GM21786 (cell line): ENCODE measurements at regions not wholly inside any gene's neighbourhood (a gene's known extent, or its start where the extent isn't known, plus 50 kb on each side); places are given as distances from the start of the nearest gene placed in this dataset.
"Not testable (repeated sequence)": the region's sequence is repeated elsewhere in the genome, so short reads cannot be mapped to it uniquely, and the experiment has no call there.

ENCODE experiments used
- ATAC-seq: cut with Tn5 transposase; IDR thresholded peaks from one replicate; pipeline ENCODE4 v1.9.1; 2021; ENCODE audit not compliant: unreplicated experiment

DNA sequence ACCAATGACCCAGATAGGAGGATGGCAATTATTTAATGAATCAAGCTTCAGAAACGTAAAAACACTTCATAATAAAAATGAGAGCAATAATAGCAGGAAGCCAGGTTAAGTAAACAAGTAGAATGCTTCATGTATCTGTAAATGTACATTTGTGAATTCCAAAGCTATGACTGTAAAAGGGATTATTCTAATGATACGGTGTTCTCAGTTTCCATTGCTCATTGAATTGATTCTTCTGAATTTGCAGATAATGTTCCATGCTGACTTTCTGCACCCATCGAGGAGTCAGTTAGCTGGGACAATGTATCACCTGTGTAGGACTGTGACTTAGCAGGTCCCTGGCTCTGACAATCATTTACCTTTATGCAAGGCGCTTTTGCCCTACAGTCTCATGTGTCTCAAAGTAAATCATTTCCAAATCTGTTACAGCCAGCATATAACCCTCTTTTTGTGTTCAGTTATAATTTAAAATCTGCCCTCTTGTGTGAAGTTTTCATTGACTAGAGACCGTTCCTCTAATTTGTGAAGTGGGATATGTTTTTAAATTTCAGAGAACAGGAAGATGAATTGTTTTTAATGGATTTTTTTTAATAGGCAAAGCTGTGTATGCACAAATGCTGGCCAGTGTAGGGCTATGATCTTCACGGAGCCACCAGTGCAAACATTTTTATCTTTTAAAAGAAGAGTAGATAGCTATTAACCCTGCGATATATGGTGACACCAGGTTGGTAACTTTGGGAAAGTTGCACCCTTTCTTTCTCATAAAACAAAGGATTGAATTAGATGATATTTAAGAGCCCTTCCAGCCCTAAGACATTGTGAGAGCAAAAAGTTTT, 267.1 kb downstream of the KLF5 start:
- ATAC-seq: peak; percentile 83

DNA sequence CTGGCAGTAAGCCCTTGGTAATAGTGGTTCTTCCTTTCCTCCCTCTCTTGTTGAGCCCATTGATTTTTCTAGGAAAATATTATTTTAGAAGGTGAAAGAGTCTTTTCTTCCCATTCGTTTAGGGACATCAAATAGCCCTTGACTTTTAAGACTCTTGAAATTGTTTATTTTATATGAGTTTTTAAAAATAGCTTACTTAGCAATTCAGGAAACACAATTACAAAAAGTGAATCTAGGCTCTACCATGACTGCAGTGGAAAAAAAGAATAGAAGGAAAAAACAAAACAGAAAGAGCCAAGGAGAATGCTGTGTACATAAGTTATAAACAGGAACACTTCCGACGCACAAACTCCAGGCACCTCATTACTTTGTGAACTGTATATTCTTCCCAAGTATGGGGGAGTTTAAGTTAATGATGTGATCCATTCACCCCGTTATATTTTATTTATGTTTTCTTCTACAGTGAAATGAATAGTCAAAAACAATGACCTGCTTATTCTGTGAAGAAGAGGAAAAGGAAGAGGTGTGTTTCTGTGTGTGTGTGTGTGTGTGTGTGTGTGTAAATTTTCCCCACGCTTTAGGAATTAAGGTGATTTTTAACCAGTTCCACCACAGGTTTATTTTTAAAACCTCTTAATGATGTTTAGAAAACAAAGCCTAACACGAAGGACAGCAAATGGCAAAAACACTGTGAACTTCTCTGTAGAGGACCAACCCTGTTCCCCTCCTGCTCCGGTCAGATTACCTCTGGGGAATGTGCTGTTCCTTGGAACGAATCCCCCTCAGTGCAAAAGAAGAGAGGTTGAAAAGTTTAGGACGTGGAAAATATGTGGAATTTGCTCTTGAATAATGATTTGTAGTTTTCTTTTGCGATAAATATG, 266.3 kb downstream of the KLF5 start:
- ATAC-seq: no peak

DNA sequence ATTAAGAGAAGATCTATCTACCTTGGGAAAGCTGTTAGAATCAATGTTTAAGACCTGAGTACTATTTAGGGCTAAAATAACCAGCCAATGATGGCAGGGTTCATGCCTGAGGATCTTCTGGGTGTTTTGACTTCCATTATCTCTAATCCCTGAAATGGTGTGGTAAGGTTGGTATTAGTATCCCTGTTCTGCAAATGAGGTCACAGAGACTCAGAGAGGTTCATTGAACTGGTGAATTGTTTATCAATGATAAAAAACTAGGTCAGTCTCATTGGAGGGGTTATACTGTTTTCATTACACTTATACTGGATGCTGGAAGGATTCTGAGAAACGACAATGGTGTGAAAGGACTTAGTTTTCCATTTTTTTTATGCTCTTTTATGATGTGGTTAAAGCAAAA, 264.8 kb downstream of the KLF5 start:
- ATAC-seq: no peak

DNA sequence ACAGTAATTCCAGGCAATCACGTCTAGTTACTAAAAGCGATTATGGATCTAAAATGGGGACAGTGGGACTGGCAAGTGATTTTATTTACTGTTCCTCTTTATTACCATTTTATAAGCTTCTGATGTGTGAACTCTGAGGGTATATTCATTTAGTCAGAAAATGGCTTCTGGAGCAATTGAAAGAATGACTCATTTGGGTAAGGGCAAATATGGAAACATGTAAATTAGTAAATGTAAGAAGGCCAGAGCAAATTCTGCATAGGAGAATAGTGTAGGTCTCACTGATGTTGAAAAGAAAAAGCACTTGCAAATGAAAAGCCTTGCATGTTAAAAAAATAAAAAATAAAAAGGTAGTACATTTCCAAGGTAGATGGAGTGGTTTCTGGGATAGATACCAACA, 262.2 kb downstream of the KLF5 start:
- ATAC-seq: no peak

DNA sequence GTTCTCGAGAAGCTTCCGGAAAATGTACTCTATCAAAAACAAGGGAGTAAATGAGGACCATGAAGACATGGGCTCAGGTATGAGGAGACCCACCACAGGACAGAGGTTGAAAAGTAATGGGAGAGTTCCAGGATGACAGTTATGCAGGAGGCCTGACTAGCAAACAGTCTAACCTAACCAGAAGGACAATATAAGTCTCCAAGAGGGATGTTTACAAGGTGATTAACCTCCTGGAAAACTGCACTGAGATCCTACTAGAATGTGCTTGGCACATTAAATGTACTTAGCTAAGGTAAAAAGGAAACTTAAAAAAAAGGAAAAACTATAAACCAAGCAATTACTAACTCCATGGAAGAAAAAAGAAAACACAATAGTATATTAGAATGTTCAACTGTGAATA, 258.3 kb downstream of the KLF5 start:
- no peak for ATAC-seq

DNA sequence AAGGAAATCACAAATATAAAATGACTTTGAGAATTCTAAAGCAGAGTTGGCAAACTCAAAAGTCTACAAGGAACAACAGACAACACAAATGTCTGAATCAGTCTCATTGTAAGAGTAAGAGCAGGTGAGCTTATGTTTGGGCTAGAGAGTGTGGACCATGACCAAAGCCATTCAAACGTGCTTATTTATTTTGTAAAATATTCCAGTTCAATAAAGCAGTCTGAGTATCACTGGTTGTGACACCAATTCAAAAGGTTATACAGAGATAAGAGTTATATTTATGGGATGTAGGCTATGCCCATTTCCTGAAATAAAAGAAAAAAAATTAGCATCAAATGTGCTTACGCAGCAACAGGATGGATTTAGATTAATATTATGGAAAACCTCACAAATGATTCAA, 251.6 kb downstream of the KLF5 start:
- ATAC-seq: no peak

DNA sequence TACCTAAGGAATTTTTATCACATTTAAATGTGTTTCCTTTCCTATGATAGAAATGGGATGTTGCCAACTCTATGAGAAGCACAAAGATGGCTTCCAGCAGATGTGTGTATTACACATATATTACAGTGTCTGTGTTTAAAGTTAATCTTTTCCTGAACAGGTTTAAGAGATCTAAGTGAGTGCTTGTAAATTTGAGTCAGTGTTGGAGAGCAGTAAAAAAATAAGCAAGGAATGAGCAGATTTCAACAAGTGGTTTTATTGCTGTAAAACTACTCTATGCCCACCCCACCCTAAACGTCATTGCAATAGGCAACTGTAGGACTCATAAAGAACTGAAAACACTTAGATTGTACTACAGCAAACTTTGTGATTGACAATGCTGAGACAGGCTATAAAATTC, 248.7 kb downstream of the KLF5 start:
- no peak for ATAC-seq

DNA sequence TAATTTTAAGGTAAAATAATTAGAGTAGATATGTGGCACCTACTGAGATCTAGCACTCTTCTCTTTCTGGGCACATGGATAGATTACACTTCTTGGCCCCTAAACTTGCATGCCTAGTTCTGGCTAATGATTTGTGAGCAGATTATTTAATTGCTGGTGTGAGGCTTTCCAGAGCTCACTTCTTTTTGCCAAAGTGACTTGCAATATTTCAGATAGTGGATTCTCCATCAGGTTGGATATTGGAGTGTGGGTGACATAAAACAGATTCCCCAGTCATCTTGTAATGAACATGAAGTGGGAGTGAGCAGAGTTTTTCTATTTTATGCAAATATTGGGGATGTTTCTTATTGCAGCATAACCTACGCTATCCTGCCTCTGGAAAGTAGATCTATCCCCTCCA, 247.9 kb downstream of the KLF5 start:
- no peak for ATAC-seq

DNA sequence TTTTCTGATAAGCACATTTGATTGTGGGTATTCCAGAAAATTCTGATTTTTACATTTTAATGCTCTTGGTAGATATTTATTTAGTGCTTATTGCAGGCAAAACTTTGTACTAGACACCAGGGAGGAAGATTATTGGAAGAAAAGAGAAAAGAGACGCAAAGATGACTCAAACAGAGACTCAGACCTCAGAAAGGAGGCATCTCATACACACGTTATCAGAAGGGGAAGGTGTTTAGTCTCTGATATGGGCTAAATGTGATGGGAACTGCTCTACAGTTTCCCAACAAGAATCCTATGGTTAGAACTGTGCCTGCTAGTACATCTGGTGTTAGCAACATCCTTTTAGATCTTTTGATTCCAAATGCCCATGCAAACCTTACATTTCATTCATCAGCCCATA, 245.6 kb downstream of the KLF5 start:
- no peak for ATAC-seq

DNA sequence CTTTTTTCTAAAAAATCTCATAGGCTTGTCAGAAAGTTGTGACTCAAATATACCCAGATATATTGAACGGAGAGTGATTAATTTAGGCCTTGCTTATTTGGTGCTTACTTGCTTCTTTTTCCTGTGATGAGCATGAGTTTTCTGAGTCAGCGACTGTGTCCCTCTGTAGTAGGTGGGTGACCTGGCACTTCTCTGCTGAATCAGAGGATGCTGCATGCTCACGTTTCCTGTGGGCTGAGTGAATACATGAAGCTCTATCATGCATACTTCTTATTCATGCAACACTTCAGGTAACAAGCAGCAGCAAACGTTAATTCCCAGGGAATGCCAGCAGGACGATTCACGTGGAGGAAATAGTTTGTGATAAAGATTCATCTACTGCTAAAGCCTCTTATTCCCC, 245.0 kb downstream of the KLF5 start:
- no peak for ATAC-seq

DNA sequence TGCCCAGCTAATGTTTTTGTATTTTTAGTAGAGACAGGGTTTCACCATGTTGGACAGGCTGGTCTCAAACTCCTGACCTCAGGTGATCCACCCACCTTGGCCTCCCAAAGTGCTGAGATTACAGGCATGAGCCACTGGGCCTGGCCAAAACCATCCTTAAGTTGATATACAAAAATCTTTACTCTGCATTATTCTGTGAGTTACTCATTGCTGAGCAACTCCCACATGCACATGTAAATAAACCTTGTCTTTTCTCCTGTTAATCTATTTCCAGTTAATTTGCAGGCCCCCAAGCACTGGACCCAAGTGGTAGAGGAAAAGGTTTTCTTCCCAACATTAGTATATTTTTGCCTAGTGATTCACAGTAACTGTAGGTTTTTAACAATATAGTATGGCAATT, 242.8 kb downstream of the KLF5 start:
- ATAC-seq: not testable (repeated sequence)

DNA sequence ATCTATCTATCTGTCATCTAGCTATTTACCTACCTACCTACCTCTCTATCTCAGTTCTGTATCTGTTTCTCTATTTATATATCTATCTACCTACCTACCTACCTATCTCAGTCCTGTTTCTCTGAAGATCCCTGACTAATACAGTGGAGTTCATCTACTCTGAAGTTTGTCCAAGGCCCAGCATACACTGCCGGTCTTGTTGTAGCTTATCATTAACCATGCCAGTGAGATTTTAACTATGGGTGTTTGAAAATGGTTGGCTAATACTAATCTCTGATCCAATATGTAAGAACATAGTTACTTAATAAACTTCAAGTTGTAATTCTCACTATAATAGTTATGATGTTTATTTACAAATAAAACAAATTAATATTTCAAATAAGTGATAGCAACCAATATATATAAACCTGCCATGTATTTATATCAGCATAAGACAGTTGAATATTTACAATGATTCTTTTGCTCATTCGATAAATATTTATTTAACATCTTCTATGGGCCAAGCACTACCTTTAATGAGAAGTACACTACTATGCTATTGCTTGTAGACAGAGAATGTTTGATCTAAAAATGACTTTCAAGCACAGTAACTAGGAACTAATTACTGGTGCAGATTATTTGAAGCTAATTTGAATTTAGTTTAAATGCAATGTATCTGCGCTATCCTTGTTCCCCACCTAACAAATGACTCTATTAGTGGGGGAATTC, 242.1 kb downstream of the KLF5 start:
- no peak for ATAC-seq

DNA sequence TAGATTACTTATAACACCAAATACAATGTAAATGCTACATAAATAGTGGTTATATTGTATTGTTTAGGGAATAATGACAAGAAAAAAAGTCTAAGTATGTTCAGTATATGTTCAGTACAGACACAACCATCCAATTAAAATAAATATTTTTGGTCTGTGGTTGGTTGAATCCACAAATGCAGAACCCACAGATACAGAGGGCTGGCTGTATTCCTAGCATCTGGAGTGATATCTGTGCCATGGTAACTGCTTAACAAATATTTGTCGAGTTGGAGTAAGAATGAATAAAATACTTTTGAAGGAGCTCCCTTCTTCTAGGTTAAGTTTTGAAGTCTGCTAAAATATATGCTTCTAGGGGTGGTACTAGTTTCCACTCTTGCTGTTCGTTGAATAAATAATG, 241.0 kb downstream of the KLF5 start:
- ATAC-seq: no peak

DNA sequence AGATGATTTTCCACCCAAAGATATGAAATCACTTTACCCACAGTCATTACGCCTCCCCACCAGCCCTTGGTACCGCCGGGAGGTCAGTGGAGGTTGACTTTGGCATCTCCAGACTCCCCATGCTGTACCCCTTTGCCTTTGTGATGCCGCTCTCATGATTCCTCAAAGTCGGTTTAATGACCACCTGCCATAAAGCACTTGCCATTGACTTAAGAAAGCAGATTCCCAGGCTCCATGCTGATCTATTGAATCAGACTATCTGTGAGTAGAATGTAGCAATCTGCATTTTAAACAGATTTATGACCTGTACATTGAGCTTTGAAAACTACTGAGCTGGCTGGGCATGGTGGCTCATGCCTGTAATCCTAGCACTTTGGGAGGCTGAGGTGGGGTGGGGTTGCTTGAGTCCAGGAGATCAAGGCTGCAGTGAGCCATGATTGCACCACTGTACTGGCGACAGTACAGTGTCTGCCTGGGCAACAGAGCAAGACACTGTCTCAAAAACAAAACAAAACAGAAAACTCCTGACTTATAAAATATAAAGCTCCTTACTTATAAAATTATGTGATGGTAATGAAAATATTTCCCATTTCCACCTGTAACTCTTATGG, 235.2 kb downstream of the KLF5 start:
- ATAC-seq: no peak

DNA sequence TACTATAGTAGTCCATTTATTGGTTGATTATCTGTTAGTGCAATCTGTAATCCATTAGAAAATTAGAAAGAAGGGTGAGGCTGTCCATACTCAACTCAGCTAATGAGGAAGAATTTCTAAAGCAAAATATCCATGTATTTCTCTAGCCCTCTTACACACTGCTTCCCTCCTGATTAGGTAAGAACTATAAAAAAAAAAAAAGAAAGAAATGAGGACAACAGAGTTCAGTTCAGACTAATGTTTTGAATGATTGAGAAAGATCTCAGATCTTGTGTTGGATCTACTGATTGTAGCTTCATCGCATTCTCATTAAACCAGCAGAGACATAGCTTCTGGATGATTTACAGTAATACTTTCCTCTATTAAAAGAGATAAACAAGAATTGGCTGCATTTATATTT, 233.3 kb downstream of the KLF5 start:
- ATAC-seq: no peak

DNA sequence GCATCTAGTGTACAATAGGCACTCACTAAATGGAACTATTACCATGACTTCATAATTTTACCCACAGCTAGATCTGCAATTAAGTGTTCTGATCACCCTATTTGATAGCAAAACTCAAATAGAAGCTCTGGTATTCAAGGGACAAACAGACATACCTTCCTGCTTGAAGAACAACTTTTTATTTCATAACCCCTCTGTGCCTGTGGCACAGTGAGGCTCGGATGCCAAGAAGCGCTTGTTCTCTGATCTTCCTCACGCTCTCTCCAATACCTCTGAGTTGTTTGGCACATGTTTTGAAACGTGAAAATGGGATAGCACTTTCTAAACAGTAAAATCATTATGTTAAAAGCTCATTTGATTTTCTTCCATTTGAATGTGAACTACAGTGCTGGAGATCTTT, 232.0 kb downstream of the KLF5 start:
- ATAC-seq: no peak

DNA sequence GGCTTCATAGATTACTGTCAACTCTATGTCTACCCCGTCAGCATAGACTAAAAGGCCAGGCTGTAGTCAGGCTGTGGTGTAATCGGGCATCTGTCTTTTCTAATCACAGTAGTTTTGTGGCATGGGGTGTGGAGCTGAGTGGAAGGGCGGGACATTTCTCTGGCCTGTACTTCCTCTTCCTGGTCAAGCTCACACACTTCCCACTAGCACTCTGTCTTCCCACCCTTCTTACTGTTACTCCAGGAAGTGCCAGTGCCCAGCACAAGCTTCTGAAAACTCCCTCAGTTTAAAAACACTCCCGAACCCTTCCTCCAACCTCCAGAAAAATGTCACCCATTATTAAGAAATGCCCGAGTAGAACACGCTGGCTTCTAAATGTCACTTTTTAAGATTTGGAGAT, 229.8 kb downstream of the KLF5 start:
- no peak for ATAC-seq

DNA sequence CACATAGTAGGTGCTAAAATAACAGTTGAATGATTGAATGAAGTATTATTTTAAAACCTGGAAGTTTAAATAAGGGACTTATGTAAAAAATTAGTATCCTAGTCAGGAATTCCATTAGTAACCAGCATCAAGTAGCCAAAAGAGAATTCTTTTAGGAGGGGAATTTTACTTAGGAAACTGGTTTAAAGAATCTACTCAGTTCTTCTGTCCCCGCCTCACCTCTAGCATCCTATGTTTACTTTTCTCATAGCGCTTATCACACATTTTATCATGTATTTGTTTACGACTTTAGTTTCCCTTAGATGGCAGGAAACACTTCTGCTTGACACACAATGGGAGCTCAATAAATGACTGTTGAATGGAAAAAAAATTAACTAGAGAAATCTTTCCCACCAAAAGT, 229.0 kb downstream of the KLF5 start:
- no peak for ATAC-seq

DNA sequence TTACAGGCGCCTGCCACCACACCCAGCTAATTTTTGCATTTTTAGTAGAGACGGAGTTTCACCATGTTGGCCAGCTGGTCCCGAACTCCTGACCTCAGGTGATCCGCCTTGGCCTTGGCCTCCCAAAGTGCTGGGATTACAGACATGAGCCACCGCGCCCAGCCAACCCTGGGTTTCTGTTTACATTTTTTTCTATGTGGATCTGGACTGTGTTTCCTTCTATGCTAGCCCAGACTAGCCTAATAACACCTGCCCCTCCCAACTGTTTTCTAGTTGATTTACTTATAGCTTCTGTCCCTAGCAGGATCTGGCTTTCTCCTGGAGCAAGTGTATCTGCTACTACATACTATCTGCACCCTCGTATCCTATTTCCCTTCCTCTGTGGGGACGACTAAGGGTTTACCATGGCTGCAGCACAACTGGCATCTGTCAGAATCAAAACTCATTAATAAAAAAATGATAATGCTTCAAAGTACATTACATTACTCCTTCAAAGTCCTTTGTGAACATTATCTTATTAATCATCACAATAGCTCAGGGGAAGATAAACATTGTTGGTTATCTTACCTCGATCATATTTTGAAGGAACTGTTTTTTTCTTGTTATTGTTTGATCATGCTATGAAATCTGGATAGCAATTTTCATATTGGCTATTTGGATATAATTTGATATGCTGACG, 228.3 kb downstream of the KLF5 start:
- no peak for ATAC-seq

DNA sequence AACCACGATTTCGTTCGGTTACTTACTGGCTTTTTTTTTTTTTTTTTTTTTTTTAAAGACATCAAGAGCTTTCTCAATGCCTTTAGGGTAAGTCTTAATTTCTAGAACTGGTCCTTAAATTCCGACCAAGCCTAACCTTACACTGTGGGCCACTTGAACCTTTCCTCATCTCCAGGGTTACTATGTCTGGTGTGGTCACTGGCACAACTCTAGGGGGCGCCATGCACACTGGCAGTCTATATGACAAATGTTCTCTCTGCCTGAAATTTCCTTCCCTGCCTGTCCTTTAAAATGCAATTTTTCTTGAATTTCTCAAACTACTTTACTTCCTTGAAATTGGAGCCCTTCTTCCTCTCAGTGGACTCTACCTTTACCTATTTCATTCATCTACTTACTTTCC, 227.4 kb downstream of the KLF5 start:
- no peak for ATAC-seq
